WTC11 (cell line): ENCODE measurements at regions not wholly inside any gene's neighbourhood (a gene's known extent, or its start where the extent isn't known, plus 50 kb on each side); places are given as distances from the start of the nearest gene placed in this dataset.

Experiments
- ATAC-seq: fragments of 200-7000 bp; cut with Tn5 transposase; 2 replicates; pipeline ENCODE4 v1.10.0; 2021; ENCODE audit warnings: mild to moderate bottlenecking, moderate library complexity
- CTCF ChIA-PET: fragments of 300-600 bp; sonication (Branson Sonifier 250); formaldehyde crosslinking; loops from one replicate; lab custom pipeline; 2021; ENCODE audit warnings: antibody characterized with exemption; lab: Charles Lee
- POLR2A ChIA-PET: fragments of 350-600 bp; sonication (Branson Sonifier 250); formaldehyde crosslinking; loops from one replicate; lab custom pipeline; 2021; ENCODE audit warnings: antibody characterized with exemption; lab: Charles Lee
- DNase-seq: peaks from one replicate; pipeline ENCODE4 v3.0.0; 2021; ENCODE audit warnings: low spot score
- H3K27ac Mint-ChIP-seq: 2 replicates; pipeline ENCODE4 v1.8.0; 2021; ENCODE audit warnings: mixed read lengths
- H3K27me3 Mint-ChIP-seq: 2 replicates; pipeline ENCODE4 v1.8.0; 2021; ENCODE audit warnings: low read depth, mild to moderate bottlenecking, moderate library complexity, mixed read lengths
- H3K36me3 Mint-ChIP-seq: 2 replicates; pipeline ENCODE4 v1.8.0; 2021; ENCODE audit warnings: mixed read lengths
- H3K4me1 Mint-ChIP-seq: 2 replicates; pipeline ENCODE4 v1.8.0; 2022; ENCODE audit warnings: mixed read lengths
- H3K4me3 Mint-ChIP-seq: 2 replicates; pipeline ENCODE4 v1.8.0; 2021; ENCODE audit warnings: mild to moderate bottlenecking, moderate library complexity, mixed read lengths
- H3K9me3 Mint-ChIP-seq: 2 replicates; pipeline ENCODE4 v1.8.0; 2021; ENCODE audit warnings: mixed read lengths
- ATF1 ChIP-seq: sonication (generic); formaldehyde crosslinking; IDR thresholded peaks from 2 replicates; pipeline ENCODE4 v1.8.1; 2023; ENCODE audit warnings: mild to moderate bottlenecking, moderate library complexity, missing genetic modification reagents
- CREB1 ChIP-seq: sonication (generic); formaldehyde crosslinking; IDR thresholded peaks from 2 replicates; pipeline ENCODE4 v1.8.0; 2023; ENCODE audit warnings: mild to moderate bottlenecking, missing genetic modification reagents
- E2F1 ChIP-seq: sonication (generic); formaldehyde crosslinking; IDR thresholded peaks from 2 replicates; pipeline ENCODE4 v1.8.0; 2022; ENCODE audit warnings: mild to moderate bottlenecking, missing genetic modification reagents
- NFATC4 ChIP-seq: fragments of 250-450 bp; sonication (Bioruptor Pico); IDR thresholded peaks from 2 replicates; pipeline ENCODE4 v1.9.0; 2021; ENCODE audit warnings: mild to moderate bottlenecking
- PRRX2 ChIP-seq: fragments of 250-450 bp; sonication (Bioruptor Pico); IDR thresholded peaks from 2 replicates; pipeline ENCODE4 v1.8.0; 2021; ENCODE audit warnings: mild to moderate bottlenecking
- TP53 ChIP-seq: sonication (generic); formaldehyde crosslinking; IDR thresholded peaks from 2 replicates; pipeline ENCODE4 v1.8.1; 2023; ENCODE audit warnings: mild to moderate bottlenecking, missing genetic modification reagents
- ZNF263 ChIP-seq: sonication (generic); formaldehyde crosslinking; IDR thresholded peaks from 2 replicates; pipeline ENCODE4 v1.8.1; 2022; ENCODE audit warnings: low read depth, mild to moderate bottlenecking, moderate library complexity, missing genetic modification reagents
- TF ChIP-seq, protein P1 (sequence below): fragments of 250-450 bp; sonication (Bioruptor Pico); conservative IDR thresholded peaks from 2 replicates; pipeline ENCODE4 v1.9.0; 2021; ENCODE audit warnings: mild to moderate bottlenecking
- TF ChIP-seq, protein P2 (sequence below): sonication (generic); formaldehyde crosslinking; IDR thresholded peaks from 2 replicates; pipeline ENCODE4 v1.8.0; 2022; ENCODE audit warnings: mild to moderate bottlenecking, missing genetic modification reagents
- TF ChIP-seq, protein P3 (sequence below): sonication (generic); formaldehyde crosslinking; IDR thresholded peaks from 2 replicates; pipeline ENCODE4 v1.8.0; 2022; ENCODE audit warnings: missing genetic modification reagents
- TF ChIP-seq, protein P4 (sequence below): fragments of 200-600 bp; IDR thresholded peaks from 2 replicates; pipeline ENCODE4 v1.8.0; 2022; ENCODE audit warnings: antibody characterized with exemption

DNA sequence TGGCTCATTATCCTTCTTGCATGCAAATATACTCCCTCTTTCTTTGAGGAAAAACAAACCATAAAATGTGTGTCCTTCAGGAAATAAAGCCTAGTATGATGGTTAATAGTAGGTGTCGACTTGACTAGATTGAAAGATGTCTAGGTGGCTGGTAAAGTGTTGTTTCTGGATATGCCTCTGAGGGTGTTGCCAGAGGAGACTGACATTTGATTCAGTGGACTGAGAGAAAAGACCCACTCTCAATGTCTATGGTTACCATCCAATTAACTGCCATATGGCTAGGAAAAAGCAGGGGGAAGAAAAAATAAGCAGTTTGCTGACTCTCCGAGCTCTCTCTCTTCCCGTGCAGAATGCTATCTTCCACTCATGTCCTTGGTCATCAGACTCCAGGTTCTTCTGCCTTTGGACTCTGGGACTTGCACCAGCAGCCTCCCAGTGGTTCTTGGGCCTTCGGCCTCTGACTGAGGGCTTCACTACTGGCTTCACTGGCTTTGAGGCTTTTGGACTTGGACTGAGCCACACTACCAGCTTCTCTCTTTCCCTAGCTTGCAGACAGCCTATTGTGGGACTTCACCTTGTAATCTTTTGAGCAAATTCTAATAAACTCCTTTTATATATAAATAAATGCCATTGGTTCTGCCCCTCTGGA, 532.1 kb upstream of the HTR2C start (continued):
- TF ChIP-seq, protein P1, sequence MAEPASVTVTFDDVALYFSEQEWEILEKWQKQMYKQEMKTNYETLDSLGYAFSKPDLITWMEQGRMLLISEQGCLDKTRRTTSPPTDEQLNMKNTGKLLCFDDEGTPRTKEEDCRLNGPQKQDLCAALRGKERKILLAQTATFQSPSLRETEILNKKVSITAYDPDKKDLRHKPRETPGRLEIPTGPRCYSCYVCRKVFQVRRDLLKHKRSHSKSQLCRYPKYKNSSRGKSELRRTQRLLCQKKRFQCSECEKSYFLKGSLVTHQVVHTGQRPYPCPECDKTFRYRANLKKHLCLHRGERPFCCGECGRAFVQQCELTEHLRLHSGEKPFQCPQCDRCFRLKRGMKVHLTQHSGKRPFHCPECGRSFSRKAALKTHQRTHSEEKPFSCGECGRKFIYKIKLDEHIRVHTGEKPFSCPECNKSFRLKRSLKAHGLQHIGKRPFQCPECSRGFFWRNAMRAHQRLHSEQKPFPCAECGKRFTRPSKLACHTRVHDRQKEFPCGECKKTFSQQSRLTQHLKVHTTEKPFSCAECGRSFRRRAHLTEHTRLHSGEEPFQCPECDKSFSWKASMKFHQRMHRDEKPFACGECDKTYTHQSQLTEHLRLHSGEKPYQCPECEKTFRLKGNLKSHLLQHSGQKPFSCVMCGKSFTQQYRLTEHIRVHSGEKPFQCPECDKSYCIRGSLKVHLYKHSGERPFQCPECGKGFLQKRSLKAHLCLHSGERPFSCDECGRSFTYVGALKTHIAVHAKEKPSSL, result no peak
- TF ChIP-seq, protein P2, sequence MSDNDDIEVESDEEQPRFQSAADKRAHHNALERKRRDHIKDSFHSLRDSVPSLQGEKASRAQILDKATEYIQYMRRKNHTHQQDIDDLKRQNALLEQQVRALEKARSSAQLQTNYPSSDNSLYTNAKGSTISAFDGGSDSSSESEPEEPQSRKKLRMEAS (CRISPR knock-in tag), result no peak
- TF ChIP-seq, protein P3, sequence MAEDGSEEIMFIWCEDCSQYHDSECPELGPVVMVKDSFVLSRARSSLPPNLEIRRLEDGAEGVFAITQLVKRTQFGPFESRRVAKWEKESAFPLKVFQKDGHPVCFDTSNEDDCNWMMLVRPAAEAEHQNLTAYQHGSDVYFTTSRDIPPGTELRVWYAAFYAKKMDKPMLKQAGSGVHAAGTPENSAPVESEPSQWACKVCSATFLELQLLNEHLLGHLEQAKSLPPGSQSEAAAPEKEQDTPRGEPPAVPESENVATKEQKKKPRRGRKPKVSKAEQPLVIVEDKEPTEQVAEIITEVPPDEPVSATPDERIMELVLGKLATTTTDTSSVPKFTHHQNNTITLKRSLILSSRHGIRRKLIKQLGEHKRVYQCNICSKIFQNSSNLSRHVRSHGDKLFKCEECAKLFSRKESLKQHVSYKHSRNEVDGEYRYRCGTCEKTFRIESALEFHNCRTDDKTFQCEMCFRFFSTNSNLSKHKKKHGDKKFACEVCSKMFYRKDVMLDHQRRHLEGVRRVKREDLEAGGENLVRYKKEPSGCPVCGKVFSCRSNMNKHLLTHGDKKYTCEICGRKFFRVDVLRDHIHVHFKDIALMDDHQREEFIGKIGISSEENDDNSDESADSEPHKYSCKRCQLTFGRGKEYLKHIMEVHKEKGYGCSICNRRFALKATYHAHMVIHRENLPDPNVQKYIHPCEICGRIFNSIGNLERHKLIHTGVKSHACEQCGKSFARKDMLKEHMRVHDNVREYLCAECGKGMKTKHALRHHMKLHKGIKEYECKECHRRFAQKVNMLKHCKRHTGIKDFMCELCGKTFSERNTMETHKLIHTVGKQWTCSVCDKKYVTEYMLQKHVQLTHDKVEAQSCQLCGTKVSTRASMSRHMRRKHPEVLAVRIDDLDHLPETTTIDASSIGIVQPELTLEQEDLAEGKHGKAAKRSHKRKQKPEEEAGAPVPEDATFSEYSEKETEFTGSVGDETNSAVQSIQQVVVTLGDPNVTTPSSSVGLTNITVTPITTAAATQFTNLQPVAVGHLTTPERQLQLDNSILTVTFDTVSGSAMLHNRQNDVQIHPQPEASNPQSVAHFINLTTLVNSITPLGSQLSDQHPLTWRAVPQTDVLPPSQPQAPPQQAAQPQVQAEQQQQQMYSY (CRISPR knock-in tag), result no peak

DNA sequence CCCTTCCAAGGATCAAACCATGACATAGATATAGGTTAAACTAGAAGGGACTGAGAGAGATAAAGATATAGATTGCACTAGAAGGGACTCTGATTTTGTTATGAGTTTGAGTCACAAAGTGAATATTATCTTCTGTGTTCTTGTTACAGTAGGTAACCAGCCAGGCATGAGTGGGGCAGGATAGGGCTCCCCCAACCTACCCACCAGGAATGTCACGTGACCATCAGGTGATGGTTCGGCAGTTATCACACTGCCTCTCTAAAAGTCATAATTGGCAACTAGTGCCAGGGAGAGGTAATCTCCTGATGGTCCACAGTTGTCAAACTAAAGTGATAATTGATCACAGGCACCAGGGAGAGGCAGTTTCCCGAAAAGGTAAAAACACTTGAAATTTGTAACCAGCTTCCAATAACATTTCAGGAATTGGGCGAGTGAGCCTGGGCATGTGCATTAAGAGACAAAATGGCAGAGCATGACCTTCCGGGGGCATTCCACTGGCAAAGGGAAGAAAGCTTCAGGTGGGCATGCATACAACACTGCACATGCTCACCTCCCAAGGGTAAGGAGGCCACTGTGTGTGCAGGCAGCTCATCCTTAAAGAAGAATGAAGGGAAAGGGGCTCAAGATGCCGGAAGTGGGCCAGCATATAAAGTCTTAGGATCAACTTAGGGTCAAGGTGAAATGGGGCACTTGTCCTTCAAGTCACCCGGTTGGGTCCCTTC, 533.6 kb upstream of the HTR2C start:
- ATAC-seq, result no peak
- no peak for DNase-seq
- Mint-ChIP-seq H3K4me1 (peaks cover 48% of the 10 kb centered on the region), H3K36me3 (peaks cover 17% of the 10 kb centered on the region), H3K9me3 (peaks cover 3% of the 10 kb centered on the region; the same call in 1 of the 2 replicates), H3K27me3 (no peaks in the 10 kb centered on the region), H3K4me3 (no peak overlapping the region), H3K27ac (peak overlapping the region; percentile 65)
- CTCF ChIA-PET, result no interaction called here
- POLR2A ChIA-PET, result no interaction called here
- TF ChIP-seq ZNF263 (CRISPR knock-in tag) (no peak), E2F1 (no peak), CREB1 (CRISPR knock-in tag) (no peak), ATF1 (no peak), TP53 (no peak)
- TF ChIP-seq, protein P4, sequence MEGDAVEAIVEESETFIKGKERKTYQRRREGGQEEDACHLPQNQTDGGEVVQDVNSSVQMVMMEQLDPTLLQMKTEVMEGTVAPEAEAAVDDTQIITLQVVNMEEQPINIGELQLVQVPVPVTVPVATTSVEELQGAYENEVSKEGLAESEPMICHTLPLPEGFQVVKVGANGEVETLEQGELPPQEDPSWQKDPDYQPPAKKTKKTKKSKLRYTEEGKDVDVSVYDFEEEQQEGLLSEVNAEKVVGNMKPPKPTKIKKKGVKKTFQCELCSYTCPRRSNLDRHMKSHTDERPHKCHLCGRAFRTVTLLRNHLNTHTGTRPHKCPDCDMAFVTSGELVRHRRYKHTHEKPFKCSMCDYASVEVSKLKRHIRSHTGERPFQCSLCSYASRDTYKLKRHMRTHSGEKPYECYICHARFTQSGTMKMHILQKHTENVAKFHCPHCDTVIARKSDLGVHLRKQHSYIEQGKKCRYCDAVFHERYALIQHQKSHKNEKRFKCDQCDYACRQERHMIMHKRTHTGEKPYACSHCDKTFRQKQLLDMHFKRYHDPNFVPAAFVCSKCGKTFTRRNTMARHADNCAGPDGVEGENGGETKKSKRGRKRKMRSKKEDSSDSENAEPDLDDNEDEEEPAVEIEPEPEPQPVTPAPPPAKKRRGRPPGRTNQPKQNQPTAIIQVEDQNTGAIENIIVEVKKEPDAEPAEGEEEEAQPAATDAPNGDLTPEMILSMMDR, result no peak

- peaks cover 3% of the 10 kb centered on the region; the same call in 1 of the 2 replicates for H3K9me3 Mint-ChIP-seq
- no peak for ATAC-seq
- DNase-seq, result no peak
- H3K4me1 Mint-ChIP-seq, result peaks cover 48% of the 10 kb centered on the region
- ChIA-PET CTCF (no interaction called here), POLR2A (interaction anchor here (1.0 kb wide), 1 partner anchor 9 kb away, joined by 3 read pairs; no protein-coding TSS in a partner anchor)
- H3K36me3 Mint-ChIP-seq, result peaks cover 17% of the 10 kb centered on the region
- peak overlapping the region; percentile 35 for H3K4me3 Mint-ChIP-seq
- TF ChIP-seq PRRX2 (0 out of 2 replicates have a peak, but pooled peaks have one; percentile 19), CREB1 (CRISPR knock-in tag) (no peak), NFATC4 (no peak)
- H3K27ac Mint-ChIP-seq, result peak overlapping the region; percentile 93
- H3K27me3 Mint-ChIP-seq, result no peaks in the 10 kb centered on the region
Observed at GRCh38 chrX:114049063-114049462, 534.8 kb upstream of the HTR2C start.
